ENCODE measurements at regions not wholly inside any gene's neighbourhood (a gene's known extent, or its start where the extent isn't known, plus 50 kb on each side); places are given as distances from the start of the nearest gene placed in this dataset.

DNA sequence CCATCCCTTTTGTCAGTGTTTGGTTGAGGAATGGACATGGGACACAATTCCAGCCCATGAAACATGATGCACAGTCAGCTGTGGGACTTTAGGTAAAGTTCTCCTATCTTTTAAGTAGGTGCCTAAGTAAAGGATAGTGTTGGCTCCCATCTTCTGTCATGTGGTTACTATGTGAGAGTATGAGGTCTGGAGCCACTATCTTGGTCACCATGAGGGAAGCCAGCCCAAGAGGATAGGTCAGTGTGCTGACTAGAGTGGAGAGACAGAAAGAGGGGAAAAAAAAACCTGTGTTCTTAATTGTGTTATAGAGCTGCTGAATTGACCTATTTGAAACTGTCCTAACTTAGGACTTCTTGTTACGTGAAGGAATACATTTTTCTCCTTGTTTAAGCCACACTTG lies 89.7 kb upstream of the NAMPT start:
- TF ChIP-seq, protein P1, sequence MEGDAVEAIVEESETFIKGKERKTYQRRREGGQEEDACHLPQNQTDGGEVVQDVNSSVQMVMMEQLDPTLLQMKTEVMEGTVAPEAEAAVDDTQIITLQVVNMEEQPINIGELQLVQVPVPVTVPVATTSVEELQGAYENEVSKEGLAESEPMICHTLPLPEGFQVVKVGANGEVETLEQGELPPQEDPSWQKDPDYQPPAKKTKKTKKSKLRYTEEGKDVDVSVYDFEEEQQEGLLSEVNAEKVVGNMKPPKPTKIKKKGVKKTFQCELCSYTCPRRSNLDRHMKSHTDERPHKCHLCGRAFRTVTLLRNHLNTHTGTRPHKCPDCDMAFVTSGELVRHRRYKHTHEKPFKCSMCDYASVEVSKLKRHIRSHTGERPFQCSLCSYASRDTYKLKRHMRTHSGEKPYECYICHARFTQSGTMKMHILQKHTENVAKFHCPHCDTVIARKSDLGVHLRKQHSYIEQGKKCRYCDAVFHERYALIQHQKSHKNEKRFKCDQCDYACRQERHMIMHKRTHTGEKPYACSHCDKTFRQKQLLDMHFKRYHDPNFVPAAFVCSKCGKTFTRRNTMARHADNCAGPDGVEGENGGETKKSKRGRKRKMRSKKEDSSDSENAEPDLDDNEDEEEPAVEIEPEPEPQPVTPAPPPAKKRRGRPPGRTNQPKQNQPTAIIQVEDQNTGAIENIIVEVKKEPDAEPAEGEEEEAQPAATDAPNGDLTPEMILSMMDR (IDR thresholded peaks at IDR 0.05) = no peak
- no peak for TF ChIP-seq POLR2AphosphoS5 (IDR thresholded peaks at IDR 0.05; ENCODE audit: insufficient read depth in 1 of 2, low read depth in 1 of 2)
